Epithelial cell of esophagus (primary cell): ENCODE measurements at regions not wholly inside any gene's neighbourhood (a gene's known extent, or its start where the extent isn't known, plus 50 kb on each side); places are given as distances from the start of the nearest gene placed in this dataset.
A peak's percentile ranks its signal among the peaks of the same experiment; 100 is the strongest.
"Not testable (repeated sequence)": the region's sequence is repeated elsewhere in the genome, so short reads cannot be mapped to it uniquely, and the experiment has no call there.

Experiments
- DNase-seq: peaks from one replicate; pipeline ENCODE4 v3.0.0; 2010; ENCODE audit warnings: low read depth
- H3K4me3 ChIP-seq: 2 replicates; pipeline ENCODE4 v1.5.1; 2011; ENCODE audit warnings: mild to moderate bottlenecking, low read length, control low read depth
- TF ChIP-seq, protein P1 (sequence below): IDR thresholded peaks from 2 replicates; pipeline ENCODE4 v1.5.1; 2011; ENCODE audit warnings: low read depth, mild to moderate bottlenecking, low read length, control low read depth, inconsistent platforms; ENCODE audit not compliant: insufficient read depth; ENCODE audit errors: missing control alignments

DNA sequence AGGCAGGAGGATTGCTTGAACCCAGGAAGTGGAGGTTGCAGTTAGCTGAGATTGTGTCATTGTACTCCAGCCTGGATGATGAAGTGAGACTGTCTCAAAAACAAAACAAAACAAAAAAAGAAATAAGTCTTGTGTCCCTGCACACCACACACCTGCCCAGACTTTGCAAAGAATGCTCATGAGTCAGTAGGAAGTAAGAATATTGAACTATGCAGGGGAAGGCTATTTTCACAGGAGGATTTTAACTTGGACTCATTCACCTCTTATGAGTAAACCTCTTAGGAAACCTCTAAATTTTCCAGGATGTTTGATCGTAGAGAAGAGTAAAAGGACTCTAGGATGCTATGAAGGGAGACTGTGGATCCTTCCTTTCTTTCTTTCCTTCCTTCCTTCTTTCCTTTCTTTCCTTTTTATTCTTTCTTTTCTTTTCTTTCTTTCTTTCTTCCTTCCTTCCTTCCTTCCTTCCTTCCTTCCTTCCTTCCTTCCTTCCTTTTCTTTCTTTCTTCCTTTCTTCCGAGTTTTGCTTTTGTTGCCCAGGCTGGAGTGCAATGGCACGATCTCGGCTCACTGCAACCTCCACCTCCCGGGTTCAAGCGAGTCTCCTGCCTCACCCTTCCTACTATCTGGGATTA, 96.7 kb upstream of the CLINT1 start:
- no peak overlapping the region for H3K4me3 ChIP-seq
- peak; percentile 90 for DNase-seq
- TF ChIP-seq, protein P1, sequence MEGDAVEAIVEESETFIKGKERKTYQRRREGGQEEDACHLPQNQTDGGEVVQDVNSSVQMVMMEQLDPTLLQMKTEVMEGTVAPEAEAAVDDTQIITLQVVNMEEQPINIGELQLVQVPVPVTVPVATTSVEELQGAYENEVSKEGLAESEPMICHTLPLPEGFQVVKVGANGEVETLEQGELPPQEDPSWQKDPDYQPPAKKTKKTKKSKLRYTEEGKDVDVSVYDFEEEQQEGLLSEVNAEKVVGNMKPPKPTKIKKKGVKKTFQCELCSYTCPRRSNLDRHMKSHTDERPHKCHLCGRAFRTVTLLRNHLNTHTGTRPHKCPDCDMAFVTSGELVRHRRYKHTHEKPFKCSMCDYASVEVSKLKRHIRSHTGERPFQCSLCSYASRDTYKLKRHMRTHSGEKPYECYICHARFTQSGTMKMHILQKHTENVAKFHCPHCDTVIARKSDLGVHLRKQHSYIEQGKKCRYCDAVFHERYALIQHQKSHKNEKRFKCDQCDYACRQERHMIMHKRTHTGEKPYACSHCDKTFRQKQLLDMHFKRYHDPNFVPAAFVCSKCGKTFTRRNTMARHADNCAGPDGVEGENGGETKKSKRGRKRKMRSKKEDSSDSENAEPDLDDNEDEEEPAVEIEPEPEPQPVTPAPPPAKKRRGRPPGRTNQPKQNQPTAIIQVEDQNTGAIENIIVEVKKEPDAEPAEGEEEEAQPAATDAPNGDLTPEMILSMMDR, result no peak

DNA sequence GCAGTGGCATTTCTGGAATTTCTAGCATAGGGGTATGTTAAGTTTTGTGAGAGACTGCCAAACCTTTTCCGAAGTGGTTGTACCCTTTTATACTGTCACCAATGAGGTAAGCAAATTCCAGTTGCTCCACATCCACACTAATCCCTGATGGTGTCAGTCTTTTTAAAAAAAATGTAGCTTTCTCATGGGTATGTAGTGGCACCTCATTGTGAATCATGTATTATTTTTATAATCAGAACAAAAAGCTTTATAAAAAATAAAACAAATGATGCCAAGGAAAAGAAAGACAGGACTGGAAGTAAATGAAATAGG, 93.4 kb upstream of the CLINT1 start:
- no peak overlapping the region for H3K4me3 ChIP-seq
- DNase-seq, result peak; percentile 24
- TF ChIP-seq, protein P1, result no peak

DNA sequence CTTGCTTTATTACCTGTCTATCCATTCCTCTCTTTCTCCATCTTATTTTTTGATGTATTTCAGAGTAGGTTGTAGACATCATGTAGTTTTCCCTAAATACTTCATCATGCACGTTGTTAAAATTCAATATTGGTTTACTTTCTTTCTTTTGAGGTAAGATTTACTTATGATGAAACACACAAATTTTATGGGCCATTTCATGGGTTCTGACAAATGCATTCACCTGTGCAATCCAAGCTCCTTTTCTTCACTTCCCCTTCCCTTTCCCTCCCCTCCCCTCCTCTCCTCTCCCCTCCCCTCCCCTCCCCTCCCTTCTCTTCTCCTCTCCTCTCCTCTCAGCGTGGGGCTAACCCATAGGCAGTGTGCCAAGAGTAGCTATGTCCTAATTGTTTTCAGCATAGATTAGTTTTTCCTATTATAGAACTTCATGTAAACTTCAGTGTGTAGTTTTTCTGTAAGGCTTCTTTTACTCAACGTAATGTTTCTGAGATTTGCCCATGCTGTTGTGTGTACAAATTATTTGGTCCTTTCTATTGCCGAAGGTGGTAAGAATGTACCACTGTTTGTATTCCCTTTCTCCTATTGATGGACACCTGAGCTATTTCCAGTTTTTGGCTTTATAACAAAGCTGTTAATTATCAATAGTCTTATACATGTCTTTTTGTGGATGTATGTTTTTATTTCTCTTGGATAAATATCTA, 92.9 kb upstream of the CLINT1 start:
- TF ChIP-seq, protein P1, result no peak
- no peak overlapping the region for H3K4me3 ChIP-seq

DNA sequence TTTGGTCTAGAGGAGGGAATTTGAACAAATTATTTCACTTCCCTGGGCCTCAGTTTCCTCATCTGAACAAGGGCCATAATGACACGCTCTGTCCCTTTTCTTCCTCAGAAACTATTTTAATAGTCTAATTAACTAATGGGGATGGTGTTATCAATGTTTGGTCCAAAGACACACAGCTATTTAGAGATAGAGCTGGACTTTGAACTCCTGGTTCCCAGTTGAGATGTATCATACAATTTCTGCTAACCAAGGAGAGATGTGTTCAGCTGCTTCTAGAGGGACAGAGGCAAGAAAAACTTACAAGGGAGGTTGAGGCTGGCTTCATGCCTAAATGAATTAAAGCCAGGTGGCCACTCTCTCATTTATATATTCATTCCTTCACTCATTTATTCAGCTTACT, 90.6 kb upstream of the CLINT1 start:
- TF ChIP-seq, protein P1, result no peak
- no peak overlapping the region for H3K4me3 ChIP-seq
- DNase-seq, result no peak

More for the DNA sequence above, 92.9 kb upstream of the CLINT1 start:
- DNase-seq, result no peak

DNA sequence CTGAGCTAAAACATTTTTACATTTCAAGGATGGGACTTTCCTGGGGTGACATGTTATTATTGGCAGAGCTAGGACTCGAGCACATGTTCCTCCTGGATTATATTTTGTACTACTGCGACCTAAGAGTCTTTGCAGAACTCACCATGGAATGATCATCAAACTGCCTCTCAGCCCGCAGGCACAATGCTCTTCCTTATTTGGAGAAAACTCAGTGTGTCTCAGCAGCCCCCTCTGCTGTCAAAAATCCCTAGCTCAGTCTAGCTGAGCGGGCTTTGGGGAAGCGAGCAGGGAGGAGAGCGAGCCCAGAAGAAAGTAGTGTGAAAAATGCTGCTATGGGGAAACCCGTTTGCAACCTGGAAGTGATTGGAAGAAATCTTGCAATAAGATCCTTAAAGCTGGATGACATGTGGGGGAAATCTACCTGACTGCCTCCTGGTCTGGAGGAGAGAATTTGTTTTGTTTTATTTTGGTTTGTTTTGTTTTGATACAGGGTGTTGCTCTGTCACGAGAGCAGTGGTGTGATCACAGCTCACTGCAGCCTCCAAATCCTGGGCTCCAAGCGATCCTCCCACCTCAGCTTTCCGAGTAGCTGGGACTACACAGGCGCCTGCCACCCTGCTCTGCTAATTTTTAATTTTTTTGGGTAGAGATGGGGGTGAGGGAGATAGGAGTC, 89.9 kb upstream of the CLINT1 start:
- TF ChIP-seq, protein P1, result peak; percentile 91
- no peak overlapping the region for H3K4me3 ChIP-seq
- peak; percentile 93 for DNase-seq

DNA sequence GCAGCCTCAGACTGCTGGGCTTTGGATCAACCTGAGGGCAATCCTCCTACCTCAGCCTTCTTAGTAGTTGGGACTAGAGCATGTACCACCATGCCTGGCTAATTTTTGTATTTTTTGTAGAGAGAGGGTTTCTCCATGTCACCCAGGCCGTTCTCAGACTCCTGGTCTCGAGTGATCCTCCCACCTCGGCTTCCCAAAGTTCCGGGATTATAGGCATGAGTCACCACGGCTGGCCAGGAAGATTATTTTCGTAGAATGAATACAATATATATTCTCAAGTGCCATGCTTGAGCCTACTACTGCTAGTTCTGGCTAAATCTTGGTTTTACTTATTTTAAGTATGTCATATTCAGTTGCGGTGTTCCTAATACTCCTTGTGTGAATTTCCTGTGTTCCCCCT, 88.2 kb upstream of the CLINT1 start:
- TF ChIP-seq, protein P1, result no peak
- H3K4me3 ChIP-seq, result no peak overlapping the region
- DNase-seq, result no peak

DNA sequence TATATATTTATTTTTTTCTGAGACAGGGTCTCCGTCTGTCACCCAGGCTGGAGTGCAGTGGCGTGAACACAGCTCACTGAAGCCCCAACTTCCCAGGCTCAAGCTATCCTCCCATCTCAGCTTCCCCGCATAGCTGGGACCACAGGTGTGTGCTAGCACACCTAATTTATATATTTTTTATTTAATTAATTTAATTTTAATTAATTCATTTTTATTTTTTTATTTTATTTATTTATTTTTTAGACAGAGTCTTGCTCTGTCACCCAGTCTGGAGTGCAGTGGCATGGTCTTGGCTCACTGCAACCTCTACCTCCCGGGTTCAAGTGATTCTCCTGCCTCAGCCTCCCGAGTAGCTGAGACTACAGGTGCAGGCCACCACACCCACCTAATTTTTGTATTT, 86.9 kb upstream of the CLINT1 start:
- DNase-seq, H3K4me3 ChIP-seq: not testable (repeated sequence)
